Smooth muscle cell (in vitro differentiated cells): ENCODE measurements at regions not wholly inside any gene's neighbourhood (a gene's known extent, or its start where the extent isn't known, plus 50 kb on each side); places are given as distances from the start of the nearest gene placed in this dataset.

Source experiments
- DNase-seq: peaks from one replicate; lab custom pipeline; 2025; ENCODE audit not compliant: unreplicated experiment; lab: John Stamatoyannopoulos, UW
- H2AFZ ChIP-seq: fragments of 200-600 bp; sonication (generic); 2 replicates; pipeline ENCODE4 v1.6.0; 2016; ENCODE audit warnings: antibody characterized with exemption, low read depth, mild to moderate bottlenecking
- H3F3A ChIP-seq: fragments of 200-600 bp; sonication (generic); 2 replicates; pipeline ENCODE4 v1.6.0; 2017; ENCODE audit warnings: antibody characterized with exemption, low read depth
- H3K27ac ChIP-seq: fragments of 200-600 bp; sonication (generic); 2 replicates; pipeline ENCODE4 v1.5.1; 2016; ENCODE audit warnings: low read depth, mild to moderate bottlenecking
- H3K27me3 ChIP-seq: fragments of 200-600 bp; sonication (generic); 2 replicates; pipeline ENCODE4 v1.6.1; 2016; ENCODE audit warnings: low read depth, mild to moderate bottlenecking
- H3K36me3 ChIP-seq: fragments of 200-600 bp; sonication (generic); 2 replicates; pipeline ENCODE4 v1.5.1; 2016; ENCODE audit warnings: low read depth
- H3K4me1 ChIP-seq: fragments of 200-600 bp; sonication (generic); 2 replicates; pipeline ENCODE4 v1.5.1; 2016; ENCODE audit warnings: low read depth
- H3K4me2 ChIP-seq: fragments of 200-600 bp; sonication (generic); 2 replicates; pipeline ENCODE4 v1.6.0; 2016; ENCODE audit warnings: mild to moderate bottlenecking
- H3K4me3 ChIP-seq: fragments of 200-600 bp; sonication (generic); 2 replicates; pipeline ENCODE4 v1.5.1; 2016; ENCODE audit warnings: mild to moderate bottlenecking
- H3K79me2 ChIP-seq: fragments of 200-600 bp; sonication (generic); 2 replicates; pipeline ENCODE4 v1.6.0; 2016; ENCODE audit warnings: low read depth, mild to moderate bottlenecking
- H3K9ac ChIP-seq: fragments of 200-600 bp; sonication (generic); 2 replicates; pipeline ENCODE4 v1.6.0; 2016; ENCODE audit warnings: low read depth
- H3K9me3 ChIP-seq: fragments of 200-600 bp; sonication (generic); replicated peaks from 2 replicates; pipeline ENCODE4 v1.5.1; 2016; ENCODE audit warnings: low read depth
- H4K20me1 ChIP-seq: fragments of 200-600 bp; sonication (generic); 2 replicates; pipeline ENCODE4 v1.6.0; 2016; ENCODE audit warnings: low read depth
- WGBS: methylation state at CpG from one replicate; pipeline ENCODE4 v1.1.7; 2016; ENCODE audit warnings: low lambda C conversion rate; 5-methylcytosine and 5-hydroxymethylcytosine counted together
- TF ChIP-seq, protein P1 (sequence below): fragments of 200-600 bp; sonication (generic); IDR thresholded peaks from 2 replicates; pipeline ENCODE4 v1.5.1; 2017; ENCODE audit warnings: borderline replicate concordance, mild to moderate bottlenecking, antibody characterized with exemption; ENCODE audit not compliant: insufficient read depth, poor library complexity, severe bottlenecking

DNA sequence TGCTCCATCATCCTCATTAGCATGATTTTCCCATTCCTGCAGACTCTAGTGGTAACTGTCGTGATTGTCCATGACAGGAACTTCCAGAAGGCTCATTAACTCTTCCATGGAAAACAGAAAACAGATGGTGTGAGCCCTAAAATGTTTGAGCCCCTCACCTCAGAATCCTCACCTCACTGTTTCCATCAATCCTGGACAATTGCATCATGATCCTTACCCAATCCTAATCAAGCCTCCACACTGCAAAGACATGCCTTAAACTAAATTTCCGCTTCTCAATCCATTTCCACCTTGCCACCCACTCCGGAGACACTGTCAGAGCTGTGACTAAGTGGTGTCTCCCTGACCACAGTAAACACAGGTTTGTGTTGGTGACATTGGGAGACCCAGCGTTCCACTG lies 311.0 kb upstream of the JARID2 start:
- 65% methylated on average over 4 of the region's 4 CpGs for WGBS

DNA sequence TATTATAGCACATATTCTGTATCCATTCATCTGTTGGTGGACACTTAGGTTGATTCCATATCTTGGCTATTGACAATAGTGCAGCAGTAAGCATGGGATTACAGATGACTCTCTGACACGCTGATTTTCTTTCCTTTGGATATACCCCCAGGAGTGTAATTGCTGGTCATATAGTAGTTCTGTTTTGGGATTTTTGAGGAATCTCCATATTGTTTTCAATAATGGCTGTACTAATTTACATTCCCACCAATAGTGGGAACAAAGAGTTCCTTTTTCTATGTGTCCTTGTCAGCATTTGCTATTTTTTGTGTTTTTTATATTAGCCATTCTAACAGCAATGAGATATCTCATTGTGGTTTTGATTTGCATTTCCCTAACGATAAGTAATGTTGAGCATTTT lies 309.0 kb upstream of the JARID2 start:
- Histone ChIP-seq H3K27me3 (no peaks in the 10 kb centered on the region), H3K9me3 (no peaks in the 10 kb centered on the region), H3K4me1 (peaks cover 13% of the 10 kb centered on the region), H4K20me1 (no peaks in the 10 kb centered on the region), H3K9ac (no peak overlapping the region), H3K36me3 (no peaks in the 10 kb centered on the region), H3F3A (no peaks in the 10 kb centered on the region), H3K4me3 (no peak overlapping the region), H3K79me2 (no peaks in the 10 kb centered on the region), H3K4me2 (no peak overlapping the region), H3K27ac (no peak overlapping the region), H2AFZ (no peak overlapping the region)
- DNase-seq: no peak
- 95% methylated on average over 2 of the region's 2 CpGs for WGBS
- TF ChIP-seq, protein P1, sequence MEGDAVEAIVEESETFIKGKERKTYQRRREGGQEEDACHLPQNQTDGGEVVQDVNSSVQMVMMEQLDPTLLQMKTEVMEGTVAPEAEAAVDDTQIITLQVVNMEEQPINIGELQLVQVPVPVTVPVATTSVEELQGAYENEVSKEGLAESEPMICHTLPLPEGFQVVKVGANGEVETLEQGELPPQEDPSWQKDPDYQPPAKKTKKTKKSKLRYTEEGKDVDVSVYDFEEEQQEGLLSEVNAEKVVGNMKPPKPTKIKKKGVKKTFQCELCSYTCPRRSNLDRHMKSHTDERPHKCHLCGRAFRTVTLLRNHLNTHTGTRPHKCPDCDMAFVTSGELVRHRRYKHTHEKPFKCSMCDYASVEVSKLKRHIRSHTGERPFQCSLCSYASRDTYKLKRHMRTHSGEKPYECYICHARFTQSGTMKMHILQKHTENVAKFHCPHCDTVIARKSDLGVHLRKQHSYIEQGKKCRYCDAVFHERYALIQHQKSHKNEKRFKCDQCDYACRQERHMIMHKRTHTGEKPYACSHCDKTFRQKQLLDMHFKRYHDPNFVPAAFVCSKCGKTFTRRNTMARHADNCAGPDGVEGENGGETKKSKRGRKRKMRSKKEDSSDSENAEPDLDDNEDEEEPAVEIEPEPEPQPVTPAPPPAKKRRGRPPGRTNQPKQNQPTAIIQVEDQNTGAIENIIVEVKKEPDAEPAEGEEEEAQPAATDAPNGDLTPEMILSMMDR: no peak

More for the DNA sequence above, 311.0 kb upstream of the JARID2 start:
- Histone ChIP-seq H3K4me3 (no peak overlapping the region), H3K4me1 (peaks cover 13% of the 10 kb centered on the region), H3K27ac (no peak overlapping the region), H3K36me3 (no peaks in the 10 kb centered on the region), H4K20me1 (no peaks in the 10 kb centered on the region), H3K79me2 (no peaks in the 10 kb centered on the region), H3K27me3 (no peaks in the 10 kb centered on the region), H3K9ac (no peak overlapping the region), H3F3A (no peaks in the 10 kb centered on the region), H2AFZ (no peak overlapping the region), H3K9me3 (no peaks in the 10 kb centered on the region), H3K4me2 (no peak overlapping the region)
- DNase-seq: no peak
- TF ChIP-seq, protein P1: no peak

DNA sequence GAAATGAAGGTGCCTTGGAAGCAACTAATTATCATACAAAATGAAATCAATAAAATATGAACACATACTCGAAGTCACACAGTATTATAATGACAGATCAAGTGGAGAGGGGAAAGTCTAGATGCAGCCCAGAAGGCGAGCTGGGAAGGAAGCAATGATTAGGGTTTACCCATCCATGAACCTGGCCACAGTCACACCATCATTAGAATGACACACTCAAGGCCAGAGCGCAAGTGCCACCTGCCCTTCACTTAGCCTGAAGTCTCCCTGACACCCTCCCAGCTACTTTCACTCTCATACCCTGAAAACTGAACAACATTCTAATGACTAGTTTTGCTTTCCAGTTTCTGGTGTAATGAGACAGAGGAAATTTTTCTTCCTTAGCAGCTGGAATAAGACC lies 302.8 kb upstream of the JARID2 start:
- no peak overlapping the region for H3K27ac ChIP-seq
- no peaks in the 10 kb centered on the region for H3K79me2 ChIP-seq
- H3K9me3 ChIP-seq: no peaks in the 10 kb centered on the region
- H3K36me3 ChIP-seq: no peaks in the 10 kb centered on the region
- no peaks in the 10 kb centered on the region for H4K20me1 ChIP-seq
- H3K9ac ChIP-seq: no peak overlapping the region
- H3K4me3 ChIP-seq: no peak overlapping the region
- TF ChIP-seq, protein P1: no peak
- 97% methylated on average over 3 of the region's 3 CpGs for WGBS
- H2AFZ ChIP-seq: no peak overlapping the region
- H3K27me3 ChIP-seq: no peaks in the 10 kb centered on the region
- no peak for DNase-seq
- no peak overlapping the region for H3K4me2 ChIP-seq
- no peaks in the 10 kb centered on the region for H3K4me1 ChIP-seq
- no peaks in the 10 kb centered on the region for H3F3A ChIP-seq

DNA sequence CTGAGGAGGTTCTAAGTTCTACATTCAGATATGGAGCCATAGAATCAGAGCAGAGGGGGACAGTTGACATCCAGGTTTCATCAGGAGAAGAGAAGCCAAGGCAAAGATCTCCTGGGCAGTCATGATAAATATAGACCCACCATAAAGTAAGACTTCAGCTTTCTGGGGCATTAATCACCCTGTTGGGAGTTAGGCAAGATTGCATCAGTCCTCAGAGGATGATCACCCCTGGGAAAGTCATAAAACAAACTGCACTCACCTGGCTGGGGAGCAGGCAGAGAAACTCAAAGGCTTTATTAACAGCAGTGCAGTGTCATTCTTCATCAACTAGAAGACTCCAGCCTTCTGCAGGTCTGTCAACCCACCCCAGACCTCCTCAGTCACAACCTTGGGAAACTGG lies 301.3 kb upstream of the JARID2 start:
- no peak for DNase-seq
- H3K27me3 ChIP-seq: no peaks in the 10 kb centered on the region
- no peak overlapping the region for H3K27ac ChIP-seq
- H3K4me3 ChIP-seq: no peak overlapping the region
- H3K79me2 ChIP-seq: no peaks in the 10 kb centered on the region
- no peaks in the 10 kb centered on the region for H3F3A ChIP-seq
- TF ChIP-seq, protein P1: no peak
- H4K20me1 ChIP-seq: no peaks in the 10 kb centered on the region
- H3K4me1 ChIP-seq: no peaks in the 10 kb centered on the region
- no peak overlapping the region for H2AFZ ChIP-seq
- H3K9me3 ChIP-seq: no peaks in the 10 kb centered on the region
- H3K36me3 ChIP-seq: no peaks in the 10 kb centered on the region
- H3K4me2 ChIP-seq: no peak overlapping the region
- no peak overlapping the region for H3K9ac ChIP-seq
